Prostate gland (tissue), 2 donors: ENCODE measurements at regions not wholly inside any gene's neighbourhood (a gene's known extent, or its start where the extent isn't known, plus 50 kb on each side); places are given as distances from the start of the nearest gene placed in this dataset.

Experiments used
- DNase-seq: peaks from one replicate; pipeline ENCODE4 v3.0.0-alpha.2; 2019; ENCODE audit warnings: low spot score
- H3K27ac ChIP-seq, 2 donors: fragments of 200-600 bp; sonication (generic); 2 replicates each; pipeline ENCODE4 v1.5.1; 2017 to 2019
- H3K27me3 ChIP-seq: fragments of 200-600 bp; sonication (generic); replicated peaks from 2 replicates; pipeline ENCODE4 v1.5.1; 2019; ENCODE audit not compliant: insufficient read depth
- H3K36me3 ChIP-seq, 2 donors: fragments of 200-600 bp; sonication (generic); 1 replicate in 1 of 2; 2 replicates in 1 of 2; pipeline versions ENCODE4 v1.5.1 to v1.8.1; 2017 to 2019
- H3K4me1 ChIP-seq: fragments of 200-600 bp; sonication (generic); replicated peaks from 2 replicates; pipeline ENCODE4 v1.5.1; 2019
- H3K4me3 ChIP-seq, 2 donors: fragments of 200-600 bp; sonication (generic); 2 replicates each; pipeline ENCODE4 v1.5.1; 2017 to 2019
- H3K9me3 ChIP-seq: fragments of 200-600 bp; sonication (generic); 2 replicates; pipeline ENCODE4 v1.5.1; 2017
- CTCF ChIP-seq, 4 experiments: fragments of 200-600 bp in 2 of 4; fragments of 450-650 bp in 2 of 4; sonication (generic) in 2 of 4; IDR thresholded peaks; 1 replicate in 3 of 4; 2 replicates in 1 of 4; pipeline ENCODE4 v1.5.1; 2016 to 2019; ENCODE audit warnings: antibody characterized with exemption in 4 of 4, mild to moderate bottlenecking in 2 of 4, moderate library complexity in 2 of 4
- POLR2A ChIP-seq: fragments of 450-650 bp; IDR thresholded peaks from one replicate; pipeline ENCODE4 v1.6.1; 2016; ENCODE audit warnings: antibody characterized with exemption, mild to moderate bottlenecking
- POLR2AphosphoS5 ChIP-seq: sonication (generic); formaldehyde crosslinking; IDR thresholded peaks from one replicate; pipeline ENCODE4 v1.6.1; 2017; ENCODE audit warnings: antibody characterized with exemption
- WGBS: methylation state at CpG from one replicate; pipeline ENCODE4 v1.1.5; 2018; 5-methylcytosine and 5-hydroxymethylcytosine counted together
- intact Hi-C: fragments of 100-400 bp; cut with DNase I; formaldehyde crosslinking; loops from one replicate; pipeline ENCODE4 v1.14.2; 2022

- Histone ChIP-seq H3K4me1 (no peaks in the 10 kb centered on the region), H3K27ac (no peak overlapping the region), H3K36me3 (no peaks in the 10 kb centered on the region), H3K9me3 (no peaks in the 10 kb centered on the region), H3K4me3 (no peak overlapping the region), H3K27me3 (no peaks in the 10 kb centered on the region)
- 35% methylated on average over 5 of the region's 5 CpGs for WGBS
- no peak for DNase-seq
- no peak for TF ChIP-seq POLR2A
- TF ChIP-seq POLR2AphosphoS5, result peak; percentile 26
- TF ChIP-seq CTCF (IDR thresholded peaks at IDR 0.05), result no peak
- intact Hi-C loops, result no loop called here
Observed at GRCh38 chr2:6654279-6654678, 211.4 kb downstream of the CMPK2 start.

GRCh38 chr2:6656633-6657032 is 209.1 kb downstream of the CMPK2 start:
- WGBS, result 50% methylated on average over 4 of the region's 4 CpGs

GRCh38 chr2:6657136-6657535 is 208.6 kb downstream of the CMPK2 start:
- H3K27ac ChIP-seq, result no peak overlapping the region
- no peaks in the 10 kb centered on the region for H3K36me3 ChIP-seq
- no peak for DNase-seq
- 86% methylated on average over 5 of the region's 5 CpGs for WGBS
- intact Hi-C loops, result no loop called here
- no peaks in the 10 kb centered on the region for H3K4me1 ChIP-seq
- H3K4me3 ChIP-seq, result no peak overlapping the region
- no peaks in the 10 kb centered on the region for H3K9me3 ChIP-seq
- no peaks in the 10 kb centered on the region for H3K27me3 ChIP-seq
- no peak for TF ChIP-seq POLR2AphosphoS5
- no peak for TF ChIP-seq CTCF (IDR thresholded peaks at IDR 0.05)
- no peak for TF ChIP-seq POLR2A

More at GRCh38 chr2:6656633-6657032, 209.1 kb downstream of the CMPK2 start:
- no peak overlapping the region for H3K27ac ChIP-seq
- no peaks in the 10 kb centered on the region for H3K9me3 ChIP-seq
- intact Hi-C loops, result no loop called here
- TF ChIP-seq POLR2AphosphoS5 (no peak), POLR2A (no peak)
- H3K4me1 ChIP-seq, result no peaks in the 10 kb centered on the region
- H3K4me3 ChIP-seq, result no peak overlapping the region
- no peaks in the 10 kb centered on the region for H3K27me3 ChIP-seq
- H3K36me3 ChIP-seq, result no peaks in the 10 kb centered on the region
- no peak for DNase-seq

- Histone ChIP-seq H3K9me3 (no peaks in the 10 kb centered on the region), H3K4me3 (no peak overlapping the region), H3K27ac (no peak overlapping the region), H3K27me3 (no peaks in the 10 kb centered on the region), H3K4me1 (no peaks in the 10 kb centered on the region), H3K36me3 (no peaks in the 10 kb centered on the region)
- DNase-seq, result no peak
- TF ChIP-seq CTCF (IDR thresholded peaks at IDR 0.05), result no peak
- no peak for TF ChIP-seq POLR2AphosphoS5
- no peak for TF ChIP-seq POLR2A
- intact Hi-C loops, result no loop called here
- WGBS, result 62% methylated on average over 5 of the region's 5 CpGs
Observed at GRCh38 chr2:6657855-6658254, 207.9 kb downstream of the CMPK2 start.

- intact Hi-C loops, result no loop called here
- 70% methylated on average over 7 of the region's 7 CpGs for WGBS
Observed at GRCh38 chr2:6664332-6665061, 201.2 kb downstream of the CMPK2 start.

More at GRCh38 chr2:6664332-6665061, 201.2 kb downstream of the CMPK2 start:
- no peaks in the 10 kb centered on the region for H3K36me3 ChIP-seq
- H3K4me3 ChIP-seq, result no peak overlapping the region
- no peaks in the 10 kb centered on the region for H3K9me3 ChIP-seq
- no peak for TF ChIP-seq POLR2AphosphoS5
- no peak for TF ChIP-seq CTCF (IDR thresholded peaks at IDR 0.05)
- no peak for TF ChIP-seq POLR2A
- H3K4me1 ChIP-seq, result no peaks in the 10 kb centered on the region
- H3K27ac ChIP-seq, result no peak overlapping the region
- no peak for DNase-seq
- H3K27me3 ChIP-seq, result no peaks in the 10 kb centered on the region
